ENCODE measurements at regions not wholly inside any gene's neighbourhood (a gene's known extent, or its start where the extent isn't known, plus 50 kb on each side); places are given as distances from the start of the nearest gene placed in this dataset.

GRCh38 chr2:9137379-9138150 lies 69.0 kb upstream of the ASAP2 start:
- no peak for DNase-seq (ENCODE audit: low spot score)

GRCh38 chr2:9135822-9136558 lies 70.6 kb upstream of the ASAP2 start:
- DNase-seq (ENCODE audit: low spot score) = no peak

- DNase-seq (ENCODE audit: low spot score) = no peak
Measured at GRCh38 chr2:9127316-9127715, 79.3 kb upstream of the ASAP2 start.

GRCh38 chr2:9126540-9126939 lies 80.1 kb upstream of the ASAP2 start:
- no peak for DNase-seq (ENCODE audit: low spot score)

- DNase-seq (ENCODE audit: low spot score) = no peak
Measured at GRCh38 chr2:9124231-9124741, 82.3 kb upstream of the ASAP2 start.

- DNase-seq (ENCODE audit: low spot score) = no peak
Measured at GRCh38 chr2:9123069-9123468, 83.5 kb upstream of the ASAP2 start.

GRCh38 chr2:9122367-9122766 lies 84.2 kb upstream of the ASAP2 start:
- no peak for DNase-seq (ENCODE audit: low spot score)

GRCh38 chr2:9118383-9118960 lies 88.1 kb upstream of the ASAP2 start:
- DNase-seq (ENCODE audit: low spot score) = no peak

GRCh38 chr2:9115229-9115628 lies 91.4 kb upstream of the ASAP2 start:
- no peak for DNase-seq (ENCODE audit: low spot score)

- no peak for DNase-seq (ENCODE audit: low spot score)
Measured at GRCh38 chr2:9114458-9114857, 92.2 kb upstream of the ASAP2 start.

- no peak for DNase-seq (ENCODE audit: low spot score)
Measured at GRCh38 chr2:9113916-9114315, 92.7 kb upstream of the ASAP2 start.

- no peak for DNase-seq (ENCODE audit: low spot score)
Measured at GRCh38 chr2:9113262-9113661, 93.3 kb upstream of the ASAP2 start.

GRCh38 chr2:9112079-9112721 lies 94.4 kb upstream of the ASAP2 start:
- peak; percentile 57 for DNase-seq (ENCODE audit: low spot score)

- DNase-seq (ENCODE audit: low spot score) = no peak
Measured at GRCh38 chr2:9110893-9111569, 95.6 kb upstream of the ASAP2 start.

- DNase-seq (ENCODE audit: low spot score) = no peak
Measured at GRCh38 chr2:9110346-9110884, 96.2 kb upstream of the ASAP2 start.

- no peak for DNase-seq (ENCODE audit: low spot score)
Measured at GRCh38 chr2:9109871-9110270, 96.7 kb upstream of the ASAP2 start.

GRCh38 chr2:9108210-9108967 lies 98.2 kb upstream of the ASAP2 start:
- no peak for DNase-seq (ENCODE audit: low spot score)

GRCh38 chr2:9107168-9108025 lies 99.2 kb upstream of the ASAP2 start:
- peak; percentile 29 for DNase-seq (ENCODE audit: low spot score)

- DNase-seq (ENCODE audit: low spot score) = no peak
Measured at GRCh38 chr2:9106338-9107167, 100.1 kb upstream of the ASAP2 start.

Measured in mucosa of gallbladder (tissue), 1 donor.